NB4 (cell line): ENCODE measurements at regions not wholly inside any gene's neighbourhood (a gene's known extent, or its start where the extent isn't known, plus 50 kb on each side); places are given as distances from the start of the nearest gene placed in this dataset.

ENCODE experiments used
- DNase-seq: peaks from one replicate; pipeline ENCODE4 v3.0.0; 2010; ENCODE audit warnings: low read depth
- H3K4me3 ChIP-seq: one replicate; pipeline ENCODE4 v1.5.1; 2011; ENCODE audit warnings: mild to moderate bottlenecking, low read depth, low read length, moderate library complexity
- CTCF ChIP-seq: IDR thresholded peaks from one replicate; pipeline ENCODE4 v1.5.1; 2012; ENCODE audit warnings: low read depth, low read length
- MAX ChIP-seq: IDR thresholded peaks from 2 replicates; pipeline ENCODE4 v1.6.1; 2011; ENCODE audit warnings: low read depth, low read length
- MYC ChIP-seq: IDR thresholded peaks from 2 replicates; pipeline ENCODE4 v1.6.1; 2011; ENCODE audit warnings: low read depth, low read length
- POLR2A ChIP-seq: IDR thresholded peaks from 2 replicates; pipeline ENCODE4 v1.6.1; 2011; ENCODE audit warnings: mild to moderate bottlenecking; ENCODE audit not compliant: insufficient read length; ENCODE audit errors: extremely low read depth

GRCh38 chr4:23266401-23266800 lies 573.7 kb downstream of the GBA3 start:
- H3K4me3 ChIP-seq, result no peak overlapping the region

GRCh38 chr4:23260511-23260910 lies 567.8 kb downstream of the GBA3 start:
- no peak overlapping the region for H3K4me3 ChIP-seq
- no peak for TF ChIP-seq MYC
- TF ChIP-seq POLR2A, result no peak
- no peak for TF ChIP-seq CTCF
- no peak for TF ChIP-seq MAX
- no peak for DNase-seq

More at GRCh38 chr4:23266401-23266800, 573.7 kb downstream of the GBA3 start:
- no peak for DNase-seq
- TF ChIP-seq MYC (no peak), MAX (no peak), POLR2A (no peak), CTCF (no peak)

GRCh38 chr4:23245203-23245832 lies 552.6 kb downstream of the GBA3 start:
- no peak overlapping the region for H3K4me3 ChIP-seq
- DNase-seq, result no peak
- TF ChIP-seq POLR2A (no peak), CTCF (no peak), MYC (no peak)

- no peak for DNase-seq
- no peak for TF ChIP-seq CTCF
- TF ChIP-seq POLR2A, result no peak
- TF ChIP-seq MAX, result no peak
- TF ChIP-seq MYC, result no peak
- H3K4me3 ChIP-seq, result no peak overlapping the region
These were observed 550.2 kb downstream of the GBA3 start for GRCh38 chr4:23242962-23243361.

- TF ChIP-seq MAX (no peak), POLR2A (no peak), CTCF (no peak), MYC (no peak)
- no peak for DNase-seq
These were observed 548.7 kb downstream of the GBA3 start for GRCh38 chr4:23241408-23241807.

GRCh38 chr4:23238848-23239247 lies 546.1 kb downstream of the GBA3 start:
- DNase-seq, result no peak
- no peak overlapping the region for H3K4me3 ChIP-seq
- TF ChIP-seq MYC (no peak), CTCF (no peak), MAX (no peak), POLR2A (no peak)

More at GRCh38 chr4:23241408-23241807, 548.7 kb downstream of the GBA3 start:
- H3K4me3 ChIP-seq, result no peak overlapping the region
